Panc1 (cell line): ENCODE measurements at regions not wholly inside any gene's neighbourhood (a gene's known extent, or its start where the extent isn't known, plus 50 kb on each side); places are given as distances from the start of the nearest gene placed in this dataset.

Experiments
- ATAC-seq: fragments of 200-7000 bp; cut with Tn5 transposase; 2 replicates; pipeline ENCODE4 v1.9.1; 2020; ENCODE audit warnings: mild to moderate bottlenecking, moderate library complexity
- BruUV-seq: library from RNA; stranded (reverse); fragments of 400-500 nt; replicated peaks from 2 replicates; lab custom pipeline; 2021; lab: Mats Ljungman, UMichigan
- CTCF ChIA-PET: fragments of 300-600 bp; sonication (Branson Sonifier 250); formaldehyde crosslinking; loops from one replicate; lab custom pipeline; 2022; ENCODE audit warnings: antibody characterized with exemption; lab: Charles Lee
- POLR2A ChIA-PET: fragments of 300-600 bp; sonication (Branson Sonifier 250); formaldehyde crosslinking; loops from one replicate; lab custom pipeline; 2022; ENCODE audit warnings: antibody characterized with exemption; lab: Charles Lee
- DNase-seq: peaks from one replicate; pipeline ENCODE4 v3.0.0-alpha.2; 2010; ENCODE audit warnings: low read depth, low spot score
- H3K27ac ChIP-seq: 2 replicates; pipeline ENCODE4 v1.5.1; 2011; ENCODE audit warnings: mild to moderate bottlenecking, low read length, inconsistent platforms
- H3K27me3 ChIP-seq: fragments of 200-500 bp; sonication (Bioruptor generic); 2 replicates; pipeline ENCODE4 v1.6.0; 2014; ENCODE audit warnings: low read length, inconsistent platforms; ENCODE audit not compliant: control insufficient read depth, insufficient read depth
- H3K36me3 ChIP-seq: fragments of 200-500 bp; sonication (Bioruptor generic); 2 replicates; pipeline ENCODE4 v1.5.1; 2014; ENCODE audit warnings: inconsistent platforms, mild to moderate bottlenecking, low read length, moderate library complexity; ENCODE audit not compliant: control insufficient read depth, insufficient read depth
- H3K4me1 ChIP-seq: 2 replicates; pipeline ENCODE4 v1.5.1; 2011; ENCODE audit warnings: inconsistent platforms, mild to moderate bottlenecking, low read length, moderate library complexity; ENCODE audit not compliant: control insufficient read depth, insufficient read depth
- H3K4me3 ChIP-seq, 2 experiments: 2 replicates each; pipeline ENCODE4 v1.5.1; 2011 to 2012; ENCODE audit warnings: low read depth in 2 of 2, low read length in 2 of 2, mild to moderate bottlenecking in 2 of 2, inconsistent platforms in 1 of 2, moderate library complexity in 1 of 2
- H3K9me3 ChIP-seq: fragments of 200-500 bp; sonication (Bioruptor generic); 2 replicates; pipeline ENCODE4 v1.5.1; 2014; ENCODE audit warnings: low read depth, mild to moderate bottlenecking, inconsistent platforms, low read length, moderate library complexity; ENCODE audit not compliant: control insufficient read depth, insufficient read depth
- POLR2AphosphoS5 ChIP-seq: IDR thresholded peaks from 2 replicates; pipeline ENCODE4 v1.6.1; 2012; ENCODE audit warnings: mild to moderate bottlenecking, low read depth, low read length, moderate library complexity
- REST ChIP-seq, 2 experiments: IDR thresholded peaks; 2 replicates each; pipeline ENCODE4 v1.6.1; 2011 to 2012; ENCODE audit warnings: low read depth in 2 of 2, control low read depth in 1 of 2, low read length in 1 of 2, mild to moderate bottlenecking in 1 of 2, moderate library complexity in 1 of 2; ENCODE audit not compliant: insufficient read depth in 1 of 2
- SIN3A ChIP-seq: IDR thresholded peaks from 2 replicates; pipeline ENCODE4 v1.6.1; 2012; ENCODE audit warnings: low read depth, mild to moderate bottlenecking, low read length, moderate library complexity, borderline replicate concordance; ENCODE audit not compliant: insufficient read depth
- TCF7L2 ChIP-seq: IDR thresholded peaks from 2 replicates; pipeline ENCODE4 v1.6.1; 2011; ENCODE audit warnings: mild to moderate bottlenecking, low read depth, low read length, inconsistent platforms
- in situ Hi-C: cut with HindIII; loops from 2 replicates; pipeline ENCODE4 v1.10.0; 2016; ENCODE audit warnings: low sequenced_read_pairs, low pct_unique_long_range_greater_than_20kb
- intact Hi-C: fragments of 100-400 bp; cut with micrococcal nuclease; formaldehyde crosslinking; loops from one replicate; pipeline ENCODE4 v1.10.0; 2022; ENCODE audit not compliant: unreplicated experiment
- TF ChIP-seq, protein P1 (sequence below): fragments of 450-650 bp; IDR thresholded peaks from 2 replicates; pipeline ENCODE4 v1.5.1; 2017; ENCODE audit warnings: mild to moderate bottlenecking

- H3K36me3 ChIP-seq, result no peaks in the 10 kb centered on the region
- H3K9me3 ChIP-seq, result no peaks in the 10 kb centered on the region
- CTCF ChIA-PET, result no interaction called here
- intact Hi-C loops (no loop called here), in situ Hi-C loops (no loop called here)
- BruUV-seq, result no TSS peak
- DNase-seq (no peak), ATAC-seq (no peak)
- no peak for TF ChIP-seq TCF7L2
- no peak for TF ChIP-seq REST (IDR thresholded peaks at IDR 0.05; ENCODE audit: insufficient read depth in 1 of 2, low read depth in 2 of 2, low read length in 1 of 2)
- TF ChIP-seq POLR2AphosphoS5, result no peak
- TF ChIP-seq, protein P1, sequence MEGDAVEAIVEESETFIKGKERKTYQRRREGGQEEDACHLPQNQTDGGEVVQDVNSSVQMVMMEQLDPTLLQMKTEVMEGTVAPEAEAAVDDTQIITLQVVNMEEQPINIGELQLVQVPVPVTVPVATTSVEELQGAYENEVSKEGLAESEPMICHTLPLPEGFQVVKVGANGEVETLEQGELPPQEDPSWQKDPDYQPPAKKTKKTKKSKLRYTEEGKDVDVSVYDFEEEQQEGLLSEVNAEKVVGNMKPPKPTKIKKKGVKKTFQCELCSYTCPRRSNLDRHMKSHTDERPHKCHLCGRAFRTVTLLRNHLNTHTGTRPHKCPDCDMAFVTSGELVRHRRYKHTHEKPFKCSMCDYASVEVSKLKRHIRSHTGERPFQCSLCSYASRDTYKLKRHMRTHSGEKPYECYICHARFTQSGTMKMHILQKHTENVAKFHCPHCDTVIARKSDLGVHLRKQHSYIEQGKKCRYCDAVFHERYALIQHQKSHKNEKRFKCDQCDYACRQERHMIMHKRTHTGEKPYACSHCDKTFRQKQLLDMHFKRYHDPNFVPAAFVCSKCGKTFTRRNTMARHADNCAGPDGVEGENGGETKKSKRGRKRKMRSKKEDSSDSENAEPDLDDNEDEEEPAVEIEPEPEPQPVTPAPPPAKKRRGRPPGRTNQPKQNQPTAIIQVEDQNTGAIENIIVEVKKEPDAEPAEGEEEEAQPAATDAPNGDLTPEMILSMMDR, result no peak
- no peak for TF ChIP-seq SIN3A
- H3K27me3 ChIP-seq, result no peaks in the 10 kb centered on the region
- H3K4me1 ChIP-seq, result no peaks in the 10 kb centered on the region
- no peak overlapping the region for H3K27ac ChIP-seq
- no peak overlapping the region for H3K4me3 ChIP-seq
- POLR2A ChIA-PET, result no interaction called here
Measured at GRCh38 chr18:73452866-73453265, 585.1 kb upstream of the NETO1 start.

DNA sequence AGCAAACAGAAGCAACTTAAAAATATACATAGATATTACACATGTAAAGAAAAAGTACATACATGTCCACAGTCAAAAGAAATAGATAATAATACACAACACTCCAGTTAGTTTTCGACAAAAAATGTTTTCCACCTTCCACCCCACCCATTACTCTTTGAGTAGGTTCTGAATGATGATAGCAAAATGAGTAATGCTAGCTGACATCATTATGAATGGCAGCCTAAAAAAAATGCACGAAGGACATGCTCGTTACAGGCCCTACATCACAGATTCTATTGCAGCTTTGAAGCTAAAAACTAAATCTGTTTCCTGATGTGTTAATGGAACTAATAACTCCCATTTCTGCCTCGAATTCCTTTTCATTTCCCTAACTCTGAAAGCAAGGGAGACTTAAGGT, 578.7 kb upstream of the NETO1 start:
- H3K36me3 ChIP-seq, result no peaks in the 10 kb centered on the region
- ChIA-PET POLR2A (no interaction called here), CTCF (no interaction called here)
- in situ Hi-C loops, result no loop called here
- DNase-seq (no peak), ATAC-seq (no peak)
- intact Hi-C loops, result no loop called here
- no TSS peak for BruUV-seq
- H3K4me1 ChIP-seq, result no peaks in the 10 kb centered on the region
- H3K9me3 ChIP-seq, result no peaks in the 10 kb centered on the region
- no peak overlapping the region for H3K27ac ChIP-seq
- no peak overlapping the region for H3K4me3 ChIP-seq
- no peaks in the 10 kb centered on the region for H3K27me3 ChIP-seq
- no peak for TF ChIP-seq SIN3A
- no peak for TF ChIP-seq REST (IDR thresholded peaks at IDR 0.05; ENCODE audit: insufficient read depth in 1 of 2, low read depth in 2 of 2, low read length in 1 of 2)
- TF ChIP-seq TCF7L2, result no peak
- TF ChIP-seq POLR2AphosphoS5, result no peak
- TF ChIP-seq, protein P1, result no peak
